PC-9 (cell line): ENCODE measurements at regions not wholly inside any gene's neighbourhood (a gene's known extent, or its start where the extent isn't known, plus 50 kb on each side); places are given as distances from the start of the nearest gene placed in this dataset.

ENCODE experiments used
- BruUV-seq: library from RNA; stranded (reverse); fragments of 400-500 nt; replicated peaks from 2 replicates; lab custom pipeline; 2021; lab: Mats Ljungman, UMichigan
- CTCF ChIA-PET: fragments of 300-600 bp; sonication (Branson Sonifier 250); formaldehyde crosslinking; loops from one replicate; lab custom pipeline; 2022; ENCODE audit warnings: antibody characterized with exemption; lab: Charles Lee
- POLR2A ChIA-PET: fragments of 300-600 bp; sonication (Branson Sonifier 250); formaldehyde crosslinking; loops from one replicate; lab custom pipeline; 2022; ENCODE audit warnings: antibody characterized with exemption; ENCODE audit not compliant: unreplicated experiment; lab: Charles Lee
- DNase-seq, 2 experiments: peaks; one replicate each; pipeline versions ENCODE4 v3.0.0 to v3.0.0-alpha.2; 2015 to 2022; ENCODE audit warnings: mixed read lengths in 1 of 2
- H2AFZ ChIP-seq: fragments of 200-600 bp; sonication (generic); 2 replicates; pipeline ENCODE4 v1.8.1; 2017; ENCODE audit warnings: antibody characterized with exemption
- H3F3A ChIP-seq: fragments of 200-600 bp; sonication (generic); 2 replicates; pipeline ENCODE4 v1.8.1; 2017; ENCODE audit warnings: antibody characterized with exemption, mild to moderate bottlenecking, low read depth; ENCODE audit not compliant: insufficient read depth
- H3K27ac ChIP-seq: fragments of 200-600 bp; sonication (generic); 2 replicates; pipeline ENCODE4 v1.6.1; 2016; ENCODE audit warnings: mixed run types
- H3K27me3 ChIP-seq: fragments of 200-600 bp; sonication (generic); 2 replicates; pipeline ENCODE4 v1.6.1; 2016; ENCODE audit warnings: low read depth, mixed run types; ENCODE audit not compliant: insufficient read depth
- H3K36me3 ChIP-seq: fragments of 200-600 bp; sonication (generic); 2 replicates; pipeline ENCODE4 v1.6.1; 2016; ENCODE audit warnings: low read depth, mixed run types
- H3K4me1 ChIP-seq: fragments of 200-600 bp; sonication (generic); replicated peaks from 2 replicates; pipeline ENCODE4 v1.6.1; 2016; ENCODE audit warnings: mixed run types; ENCODE audit not compliant: insufficient read depth
- H3K4me2 ChIP-seq: fragments of 200-600 bp; sonication (generic); 2 replicates; pipeline ENCODE4 v1.6.1; 2017; ENCODE audit warnings: mixed run types
- H3K4me3 ChIP-seq: fragments of 200-600 bp; sonication (generic); 2 replicates; pipeline ENCODE4 v1.6.1; 2016; ENCODE audit warnings: mixed run types
- H3K79me2 ChIP-seq: fragments of 200-600 bp; sonication (generic); 2 replicates; pipeline ENCODE4 v1.6.1; 2017; ENCODE audit warnings: low read depth, mixed run types
- H3K9me2 ChIP-seq: fragments of 200-600 bp; sonication (generic); 2 replicates; pipeline ENCODE4 v1.8.1; 2017; ENCODE audit warnings: mild to moderate bottlenecking; ENCODE audit not compliant: insufficient read depth
- H3K9me3 ChIP-seq: fragments of 200-600 bp; sonication (generic); 2 replicates; pipeline ENCODE4 v1.8.1; 2016; ENCODE audit warnings: low read depth; ENCODE audit not compliant: insufficient read depth
- H4K20me1 ChIP-seq: fragments of 200-600 bp; sonication (generic); 2 replicates; pipeline ENCODE4 v1.8.1; 2017; ENCODE audit not compliant: insufficient read depth
- CTCF ChIP-seq: fragments of 200-600 bp; sonication (generic); conservative IDR thresholded peaks from 2 replicates; pipeline ENCODE4 v1.6.1; 2017; ENCODE audit warnings: mixed run types, antibody characterized with exemption, mild to moderate bottlenecking, moderate library complexity
- EZH2 ChIP-seq: fragments of 200-600 bp; sonication (generic); IDR thresholded peaks from 2 replicates; pipeline ENCODE4 v1.8.0; 2017; ENCODE audit warnings: antibody characterized with exemption, low read depth
- intact Hi-C: fragments of 100-400 bp; cut with micrococcal nuclease; formaldehyde crosslinking; loops from one replicate; pipeline ENCODE4 v1.10.0; 2022; ENCODE audit not compliant: unreplicated experiment

DNA sequence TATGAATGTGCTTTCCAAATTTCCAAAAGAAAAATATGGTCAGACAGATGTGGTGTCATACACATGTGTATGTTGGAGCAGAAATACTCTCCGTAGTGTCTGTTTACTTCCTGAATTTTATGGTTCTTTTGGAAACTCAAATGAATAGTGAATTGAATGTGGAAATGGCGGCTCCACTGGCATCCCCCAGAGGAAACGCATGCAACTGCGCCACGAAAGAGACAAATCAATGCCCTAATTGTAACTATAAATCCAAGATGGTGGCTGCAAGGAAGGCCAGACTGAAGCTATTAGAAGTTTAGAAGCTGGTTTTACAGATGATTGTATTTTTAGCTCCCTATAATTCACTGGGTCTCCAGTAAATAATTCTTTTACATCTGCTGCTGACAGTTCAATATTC lies 246.7 kb downstream of the FGFR2 start:
- H2AFZ ChIP-seq: no peak overlapping the region
- no peaks in the 10 kb centered on the region for H3K9me2 ChIP-seq
- intact Hi-C loops: no loop called here
- H3K79me2 ChIP-seq: no peaks in the 10 kb centered on the region
- ChIA-PET POLR2A (no interaction called here), CTCF (no interaction called here)
- H4K20me1 ChIP-seq: no peaks in the 10 kb centered on the region
- no peak overlapping the region for H3K4me3 ChIP-seq
- DNase-seq: no peak
- no TSS peak for BruUV-seq
- H3K27me3 ChIP-seq: no peaks in the 10 kb centered on the region
- H3K4me2 ChIP-seq: no peak overlapping the region
- H3F3A ChIP-seq: no peaks in the 10 kb centered on the region
- H3K27ac ChIP-seq: no peak overlapping the region
- TF ChIP-seq CTCF (no peak), EZH2 (no peak)
- no peaks in the 10 kb centered on the region for H3K9me3 ChIP-seq
- H3K36me3 ChIP-seq: no peaks in the 10 kb centered on the region
- H3K4me1 ChIP-seq: no peaks in the 10 kb centered on the region

DNA sequence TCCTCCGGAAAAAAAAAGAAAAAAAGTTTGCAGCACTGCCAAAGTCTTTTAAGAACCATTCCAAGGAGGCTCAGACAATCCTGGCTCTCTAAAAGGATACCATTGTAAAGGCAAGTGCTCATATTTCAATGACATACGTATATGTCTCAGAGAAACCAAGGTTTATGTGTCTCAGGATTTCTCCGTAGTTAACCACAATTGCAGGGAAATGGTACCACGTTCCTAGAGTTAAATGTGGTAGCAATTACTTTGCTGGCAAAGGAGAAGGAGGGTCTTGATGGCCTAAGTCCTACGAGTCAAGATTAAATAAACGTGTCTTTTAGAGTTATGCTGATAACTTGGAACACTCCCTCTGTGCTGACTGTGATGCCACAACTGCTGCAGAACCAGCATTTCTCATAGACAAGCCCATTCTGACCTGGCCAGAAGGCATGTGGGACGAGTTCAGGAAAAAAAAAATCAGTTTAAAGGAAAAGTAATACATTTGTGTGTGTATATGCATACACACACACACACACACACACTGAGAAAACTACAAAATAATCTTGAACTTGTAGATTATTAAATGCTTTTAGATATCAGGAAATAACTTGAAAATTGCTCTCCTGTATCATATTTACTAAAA lies 245.9 kb downstream of the FGFR2 start:
- POLR2A ChIA-PET: no interaction called here

GRCh38 chr10:121355161-121355560 lies 243.1 kb downstream of the FGFR2 start:
- no peak overlapping the region for H3K4me2 ChIP-seq
- intact Hi-C loops: no loop called here
- no peak for DNase-seq
- TF ChIP-seq EZH2 (no peak), CTCF (no peak)
- no peaks in the 10 kb centered on the region for H3K36me3 ChIP-seq
- BruUV-seq: no TSS peak
- no peak overlapping the region for H3K27ac ChIP-seq
- no peaks in the 10 kb centered on the region for H3K79me2 ChIP-seq
- H2AFZ ChIP-seq: no peak overlapping the region
- H4K20me1 ChIP-seq: no peaks in the 10 kb centered on the region
- no peak overlapping the region for H3K4me3 ChIP-seq
- 0 out of 2 replicates have a peak, but pooled peaks cover 3% of the 10 kb centered on the region for H3K27me3 ChIP-seq
- CTCF ChIA-PET: no interaction called here
- H3K9me3 ChIP-seq: no peaks in the 10 kb centered on the region
- no peaks in the 10 kb centered on the region for H3K4me1 ChIP-seq
- POLR2A ChIA-PET: no interaction called here
- no peaks in the 10 kb centered on the region for H3F3A ChIP-seq
- no peaks in the 10 kb centered on the region for H3K9me2 ChIP-seq

More for the DNA sequence above, 245.9 kb downstream of the FGFR2 start:
- no peaks in the 10 kb centered on the region for H4K20me1 ChIP-seq
- no peaks in the 10 kb centered on the region for H3K9me3 ChIP-seq
- H3K79me2 ChIP-seq: no peaks in the 10 kb centered on the region
- no peak overlapping the region for H3K4me2 ChIP-seq
- H3K36me3 ChIP-seq: no peaks in the 10 kb centered on the region
- intact Hi-C loops: no loop called here
- H3K27me3 ChIP-seq: no peaks in the 10 kb centered on the region
- no peak overlapping the region for H2AFZ ChIP-seq
- no peak for TF ChIP-seq EZH2
- no peak for TF ChIP-seq CTCF
- no peak overlapping the region for H3K27ac ChIP-seq
- no peaks in the 10 kb centered on the region for H3F3A ChIP-seq
- H3K4me3 ChIP-seq: no peak overlapping the region
- H3K4me1 ChIP-seq: no peaks in the 10 kb centered on the region
- no peaks in the 10 kb centered on the region for H3K9me2 ChIP-seq
- no TSS peak for BruUV-seq
- CTCF ChIA-PET: no interaction called here
- no peak for DNase-seq
